ENCODE measurements at regions not wholly inside any gene's neighbourhood (a gene's known extent, or its start where the extent isn't known, plus 50 kb on each side); places are given as distances from the start of the nearest gene placed in this dataset.

GRCh38 chr13:85535316-85536084, 263.7 kb downstream of the SLITRK6 start:
- no peak for DNase-seq

DNA sequence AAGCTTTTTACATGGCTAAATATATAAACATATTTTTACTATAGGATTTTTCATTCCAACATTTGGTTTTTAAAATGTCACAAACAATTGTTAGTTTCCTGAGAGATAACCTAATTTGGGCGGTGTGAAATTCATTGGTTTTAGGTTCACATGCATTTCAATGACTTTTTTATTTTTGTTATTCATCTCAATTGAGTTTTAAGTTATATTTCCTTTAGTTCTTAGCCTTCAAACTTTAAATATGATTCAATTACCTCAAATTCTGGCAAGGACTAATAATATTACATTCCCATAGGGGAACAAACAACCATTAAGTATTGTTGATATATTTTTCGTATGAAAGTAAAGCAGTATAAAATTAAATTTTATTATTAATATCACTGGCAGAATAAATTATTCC, 265.3 kb downstream of the SLITRK6 start:
- no peak for DNase-seq

DNA sequence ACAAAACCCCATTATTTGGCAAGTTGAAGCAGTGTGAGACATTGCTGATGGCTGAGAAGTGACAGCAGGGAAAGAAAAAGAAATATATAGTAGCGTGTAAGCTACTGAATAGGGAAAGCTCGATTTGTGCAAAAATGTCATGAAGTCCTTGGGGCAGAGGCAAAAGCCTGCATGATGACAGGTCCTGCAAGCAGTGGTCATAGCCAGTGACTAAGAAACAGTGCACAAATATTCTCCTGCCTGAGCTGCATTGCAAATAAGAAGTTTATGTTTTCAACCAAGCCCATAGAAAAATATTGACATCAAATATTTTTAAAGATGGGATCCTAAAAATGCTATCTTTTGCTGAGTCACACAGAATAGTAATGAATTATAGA, 270.0 kb downstream of the SLITRK6 start:
- DNase-seq: no peak

- DNase-seq: no peak
These were observed 270.6 kb downstream of the SLITRK6 start for GRCh38 chr13:85528491-85529217.

GRCh38 chr13:85527316-85527715, 271.9 kb downstream of the SLITRK6 start:
- no peak for DNase-seq

GRCh38 chr13:85525411-85525810, 273.8 kb downstream of the SLITRK6 start:
- DNase-seq: no peak

- DNase-seq: no peak
These were observed 277.6 kb downstream of the SLITRK6 start for GRCh38 chr13:85521657-85522056.

- DNase-seq: no peak
These were observed 278.8 kb downstream of the SLITRK6 start for GRCh38 chr13:85520445-85520844.

DNA sequence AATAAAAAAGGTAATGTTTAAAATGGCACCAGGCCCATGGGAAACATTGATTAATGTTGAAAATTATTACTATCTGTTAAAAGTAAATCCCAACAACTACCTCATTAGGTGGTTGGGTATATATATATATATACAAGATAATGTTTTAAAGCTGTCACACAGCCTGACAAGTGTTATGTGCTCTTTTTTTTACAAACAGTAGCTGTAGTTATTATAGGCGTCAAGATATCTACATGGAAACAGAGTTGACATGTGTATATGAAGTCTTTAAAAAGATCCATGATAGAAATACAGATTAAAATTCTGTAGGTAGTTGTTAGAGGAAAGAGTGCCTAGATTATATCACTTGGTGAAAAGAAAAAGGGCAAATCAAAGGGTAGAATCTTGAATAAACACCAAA, 279.9 kb downstream of the SLITRK6 start:
- no peak for DNase-seq

DNA sequence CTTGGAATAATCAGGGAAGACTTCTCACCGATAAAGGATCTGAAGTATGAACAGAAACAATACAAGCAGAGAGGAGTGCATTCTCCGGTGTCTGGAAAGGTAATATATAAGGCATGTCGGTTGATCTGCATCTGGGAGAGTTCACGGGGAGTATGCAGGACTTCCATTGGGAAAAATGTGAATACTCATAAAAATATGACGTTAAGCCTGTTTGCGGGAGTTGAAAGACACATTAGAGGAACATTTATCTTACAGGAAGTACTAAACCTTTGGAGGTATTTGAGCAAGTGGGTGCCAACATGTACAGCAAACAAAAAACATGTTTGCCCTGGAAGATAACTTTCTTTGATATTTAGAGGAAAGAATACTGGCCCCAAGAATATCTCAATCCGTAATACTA, 286.8 kb downstream of the SLITRK6 start:
- no peak for DNase-seq

GRCh38 chr13:85509512-85509911, 289.7 kb downstream of the SLITRK6 start:
- no peak for DNase-seq

DNA sequence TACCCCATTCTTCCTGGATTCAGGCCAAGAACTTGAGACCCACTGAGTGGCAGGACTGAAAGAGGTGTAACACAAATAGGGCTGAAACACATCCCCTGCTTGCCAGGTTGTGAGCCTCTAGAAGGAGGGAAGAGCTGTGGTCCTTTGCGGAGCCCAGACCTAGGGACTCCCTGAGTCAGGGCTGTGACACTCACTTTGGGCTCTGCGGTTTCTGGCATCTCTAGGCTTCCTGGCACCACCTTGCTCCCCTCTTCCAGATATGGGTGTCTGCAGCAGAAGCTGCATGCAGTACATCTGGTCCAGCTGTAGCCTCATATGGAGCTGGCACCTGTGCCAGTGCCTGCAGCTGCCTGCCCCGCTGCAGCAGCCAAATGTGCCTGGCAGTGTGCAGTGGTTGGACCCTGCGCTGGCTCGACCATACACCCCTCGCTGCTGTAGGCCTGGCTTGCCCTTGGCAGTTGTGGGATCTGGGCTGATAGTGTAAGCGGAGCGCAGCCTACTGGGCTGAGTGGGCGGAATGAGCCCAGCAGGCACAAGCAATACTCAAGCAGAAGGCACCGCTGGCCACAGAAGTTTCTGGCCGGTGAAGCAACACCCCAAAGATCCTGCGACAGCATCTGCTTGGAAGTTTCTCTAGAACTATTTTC, 290.4 kb downstream of the SLITRK6 start:
- DNase-seq: no peak

- DNase-seq: no peak
These were observed 295.4 kb downstream of the SLITRK6 start for GRCh38 chr13:85503797-85504196.

DNA sequence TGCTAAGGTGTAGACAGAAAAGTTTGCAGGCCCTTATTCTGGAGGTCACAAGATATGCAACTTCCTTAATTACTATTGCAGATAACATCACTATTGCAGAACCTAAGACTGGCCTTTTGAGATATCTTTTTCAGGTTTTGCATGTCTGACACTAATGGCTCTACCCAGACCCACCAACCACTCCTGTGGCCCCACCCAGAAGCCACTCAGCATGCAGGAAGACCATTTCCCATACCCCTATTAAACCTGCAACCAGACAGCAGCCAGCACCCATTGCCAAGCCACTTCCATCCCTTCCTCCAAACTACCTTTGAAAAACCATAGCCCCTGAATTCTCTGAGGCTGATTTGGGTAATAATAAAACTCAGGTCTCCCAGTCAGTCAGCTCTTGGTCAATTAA, 297.6 kb downstream of the SLITRK6 start:
- no peak for DNase-seq

DNA sequence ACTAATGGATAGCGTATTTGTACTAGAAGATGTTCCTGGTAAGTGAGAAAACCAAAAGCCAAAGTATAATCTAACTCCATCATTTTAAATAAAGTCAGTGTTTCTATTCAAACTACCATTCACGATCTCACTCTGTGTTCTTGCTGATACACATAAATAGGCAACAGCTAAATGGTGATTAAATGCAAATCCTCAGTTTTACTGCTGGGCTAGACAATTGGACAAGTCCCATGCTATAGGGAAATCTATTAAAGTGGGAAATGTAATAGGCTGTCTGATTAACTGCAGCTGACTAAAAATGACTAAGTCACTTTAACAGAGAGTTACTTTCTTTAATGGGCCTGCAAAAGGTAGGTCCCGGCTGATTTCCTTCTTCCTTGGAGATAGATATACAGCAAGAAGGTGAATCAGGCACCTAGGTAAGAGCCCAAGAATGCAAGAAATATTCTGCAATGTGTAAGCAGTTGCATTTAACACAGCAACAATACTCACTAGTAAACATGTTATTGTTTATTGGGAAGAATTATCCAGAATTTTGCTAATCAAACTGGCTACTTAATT, 298.4 kb downstream of the SLITRK6 start:
- DNase-seq: no peak

DNA sequence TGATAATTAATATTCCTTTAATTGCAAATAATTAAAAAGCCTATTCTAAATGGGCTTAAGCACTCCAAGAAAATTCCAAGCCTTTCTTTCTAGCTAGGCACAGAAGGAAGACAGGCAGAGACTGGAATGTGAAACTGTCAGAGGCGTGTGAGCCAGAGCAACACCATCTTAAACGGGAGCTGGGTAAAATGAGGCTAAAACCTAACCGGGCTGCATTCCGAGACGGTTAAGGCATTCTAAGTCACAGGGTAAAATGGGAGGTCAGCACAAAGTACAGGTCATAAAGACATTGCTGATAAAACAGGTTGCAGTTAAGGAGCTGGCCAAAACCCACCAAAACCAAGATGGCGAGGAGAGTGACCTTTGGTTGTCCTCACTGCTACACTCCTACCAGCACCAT, 300.4 kb downstream of the SLITRK6 start:
- no peak for DNase-seq

GRCh38 chr13:85497652-85498051, 301.6 kb downstream of the SLITRK6 start:
- DNase-seq: no peak

DNA sequence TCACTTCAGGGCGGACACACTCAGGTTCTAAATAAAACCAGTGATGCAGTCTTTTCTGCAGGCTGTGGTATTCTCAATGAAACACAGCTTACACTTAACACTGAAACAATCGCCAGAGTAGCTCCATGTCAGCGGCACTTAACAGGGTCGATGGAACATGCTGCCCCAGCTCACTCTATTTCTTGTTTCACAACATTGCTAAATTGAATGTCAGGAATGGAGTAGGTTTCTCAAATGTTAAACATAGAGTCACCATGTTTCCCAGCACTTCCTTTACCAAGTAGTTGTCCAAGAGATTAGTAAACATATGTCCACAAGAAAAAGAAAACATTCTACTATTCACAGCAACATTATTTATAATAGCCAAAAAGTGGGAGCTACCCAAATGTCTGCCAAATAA, 306.9 kb downstream of the SLITRK6 start:
- DNase-seq: no peak

- no peak for DNase-seq
These were observed 312.6 kb downstream of the SLITRK6 start for GRCh38 chr13:85486663-85487062.

DNA sequence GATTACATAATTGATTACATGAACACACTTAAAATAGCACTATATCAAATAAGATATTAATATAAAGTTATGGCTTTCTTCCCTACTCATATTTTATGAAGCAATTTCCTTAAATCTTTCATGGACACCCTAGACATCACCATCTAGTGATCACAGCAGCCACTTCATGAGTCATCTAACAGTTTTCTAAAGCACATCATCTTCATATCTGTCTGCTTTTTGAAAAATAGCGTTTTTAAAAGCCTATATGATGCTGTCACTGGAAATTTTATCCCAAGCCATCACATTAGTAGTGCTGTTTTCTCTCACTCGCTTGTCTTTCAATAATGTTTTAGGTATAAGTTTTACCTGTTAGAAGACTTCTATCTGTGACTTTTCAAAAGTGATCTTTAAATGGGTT, 326.1 kb downstream of the SLITRK6 start:
- DNase-seq: no peak

DNA sequence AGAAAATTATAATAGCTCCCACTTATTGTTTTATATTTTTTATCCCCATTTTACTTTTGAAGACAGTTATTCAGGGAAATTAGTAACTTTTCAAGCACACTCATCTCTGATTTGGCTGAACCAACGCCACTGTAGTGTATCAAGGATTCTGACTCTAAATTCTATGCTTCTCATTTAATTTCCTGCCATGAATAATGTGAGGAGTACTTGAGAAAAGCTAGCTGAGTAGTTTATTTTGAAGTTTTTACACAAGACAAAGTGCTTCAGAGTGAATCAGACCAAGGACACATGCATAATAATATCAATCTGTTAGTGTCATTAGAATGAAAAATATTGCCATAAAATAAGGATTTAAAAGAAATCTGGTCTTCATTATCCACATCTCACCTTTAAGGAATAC, 329.9 kb downstream of the SLITRK6 start:
- DNase-seq: no peak

GRCh38 chr13:85462792-85463425, 336.3 kb downstream of the SLITRK6 start:
- DNase-seq: no peak

DNA sequence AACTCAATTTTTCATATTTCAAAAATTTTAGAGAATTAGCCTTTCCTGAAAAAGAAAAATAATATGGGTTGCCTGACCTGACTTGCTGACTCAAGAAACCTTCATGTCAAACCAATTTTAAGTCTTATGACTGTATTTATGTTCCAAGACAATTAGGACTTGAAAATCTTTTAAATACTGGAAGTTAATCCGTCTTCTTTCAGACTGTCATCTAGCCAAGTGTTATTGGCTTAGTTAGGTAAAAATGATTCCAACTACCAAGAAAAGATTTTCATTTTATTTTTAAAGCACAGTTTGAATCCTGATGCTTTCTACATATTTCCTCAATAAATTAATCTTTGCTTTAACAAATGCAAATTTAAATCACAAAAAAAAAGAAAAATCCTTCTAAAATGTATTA, 337.6 kb downstream of the SLITRK6 start:
- DNase-seq: no peak

All from activated naive CD4-positive, alpha-beta T cell treated with Interleukin-2 at 50 U/mL for 16 hours (primary cell).